Fibroblast of skin of back (primary cell): ENCODE measurements at regions not wholly inside any gene's neighbourhood (a gene's known extent, or its start where the extent isn't known, plus 50 kb on each side); places are given as distances from the start of the nearest gene placed in this dataset.

ENCODE experiments used
- DNase-seq: peaks from one replicate; pipeline ENCODE4 v3.0.0-alpha.2; 2013

GRCh38 chr12:75589801-75590200, 78.4 kb upstream of the KRR1 start:
- DNase-seq = no peak

DNA sequence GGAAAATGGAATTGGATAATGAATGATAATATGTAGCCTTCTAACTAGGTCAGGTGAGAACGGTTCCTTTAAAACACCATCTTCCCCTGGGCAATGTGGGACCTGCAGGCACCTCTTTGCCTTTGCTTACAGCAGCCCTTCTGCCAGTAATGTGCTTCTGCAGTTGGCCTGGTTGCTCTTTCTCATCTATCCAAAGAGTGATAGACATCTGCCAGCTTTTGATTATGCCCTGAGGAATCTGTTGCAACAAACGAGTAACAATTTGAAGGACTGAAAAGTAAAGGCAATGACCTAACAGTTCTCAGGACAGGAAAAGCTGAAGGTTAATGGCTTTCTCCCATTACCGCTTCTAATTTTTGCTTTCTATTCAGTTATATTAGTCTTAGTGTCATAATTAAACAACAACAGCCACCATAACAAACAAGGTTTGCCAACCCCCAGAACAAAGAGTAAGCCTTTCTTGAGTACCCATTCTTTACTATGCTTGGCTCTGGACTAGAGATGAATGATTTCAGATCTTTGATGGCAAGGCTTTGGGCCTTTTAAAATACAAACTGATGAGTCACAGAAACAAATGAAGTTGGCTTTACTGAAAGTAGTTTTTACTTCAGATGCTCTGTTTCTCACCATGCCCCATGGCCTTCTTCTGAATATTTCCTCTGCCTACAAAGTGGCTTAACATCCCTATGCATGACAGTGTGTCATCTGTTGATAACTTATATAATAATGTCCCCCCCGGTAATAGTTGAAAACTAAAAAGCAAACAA, 76.1 kb upstream of the KRR1 start:
- peak; percentile 35 for DNase-seq

GRCh38 chr12:75585330-75585729, 73.9 kb upstream of the KRR1 start:
- DNase-seq = peak; percentile 97

DNA sequence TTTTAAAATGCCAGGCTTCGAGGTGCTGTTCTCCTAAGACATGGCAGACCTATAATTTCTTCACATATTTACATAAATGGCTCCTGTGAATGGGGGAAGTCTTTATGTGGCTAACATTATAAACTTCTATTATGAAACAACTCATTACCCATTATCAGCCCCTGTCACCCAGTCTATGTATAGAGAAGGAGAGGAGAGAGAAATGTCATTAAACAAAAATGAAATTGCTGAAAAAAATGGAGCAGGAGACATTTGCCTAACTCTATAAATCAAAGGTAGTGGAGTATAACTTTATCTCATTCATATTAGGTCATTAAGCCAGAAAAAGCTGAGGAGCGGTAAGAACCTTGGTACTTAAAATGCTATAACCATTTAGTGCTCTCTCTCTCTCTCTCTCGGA, 71.9 kb upstream of the KRR1 start:
- no peak for DNase-seq

GRCh38 chr12:75581515-75581914, 70.1 kb upstream of the KRR1 start:
- DNase-seq = no peak

DNA sequence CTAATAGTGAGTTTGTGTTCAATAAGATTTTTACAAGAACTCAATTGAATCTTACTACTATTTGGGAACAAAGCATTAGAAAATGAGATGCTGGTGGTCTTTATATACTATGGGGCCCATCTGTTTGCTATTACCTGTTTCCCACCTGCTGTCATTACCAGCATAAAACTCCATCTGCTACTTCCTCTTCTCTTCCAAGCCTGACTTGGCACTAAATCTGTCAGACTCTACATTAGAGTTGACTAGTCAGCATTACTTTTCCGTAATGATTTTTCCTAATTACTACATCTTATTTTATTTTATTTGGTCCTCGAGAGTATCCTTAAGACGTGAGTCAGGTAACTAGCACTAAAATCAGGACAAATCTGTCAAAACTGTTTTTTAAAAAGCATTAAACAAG, 68.1 kb upstream of the KRR1 start:
- DNase-seq = no peak

- DNase-seq = no peak
Measured at GRCh38 chr12:75578546-75578945, 67.1 kb upstream of the KRR1 start.

- no peak for DNase-seq
Measured at GRCh38 chr12:75577812-75578211, 66.4 kb upstream of the KRR1 start.

DNA sequence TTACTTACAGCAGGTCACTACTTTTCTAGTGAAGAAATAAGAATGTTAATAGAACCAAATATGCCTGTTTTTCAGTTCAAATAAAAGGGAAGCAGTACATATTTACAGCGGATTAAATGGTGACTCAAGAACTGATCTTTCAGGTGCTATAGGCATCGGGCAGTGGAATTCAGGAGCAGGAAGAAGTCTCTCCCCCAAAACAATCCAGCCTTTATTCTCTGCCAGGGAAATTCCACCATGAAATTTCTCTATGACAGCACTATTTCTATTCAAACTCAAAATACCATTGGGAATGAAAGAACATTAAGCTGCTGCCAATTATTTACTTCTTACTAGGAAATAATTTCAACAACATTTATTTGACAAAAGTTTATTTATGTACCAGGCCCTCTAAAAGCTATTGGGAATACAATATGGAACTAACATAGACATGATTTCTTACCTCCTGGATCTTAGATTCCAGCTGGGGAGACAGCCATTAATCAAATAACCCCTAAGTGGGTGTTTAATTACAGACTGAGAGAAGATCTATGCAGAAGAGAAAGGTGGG, 60.3 kb upstream of the KRR1 start:
- no peak for DNase-seq

GRCh38 chr12:75571204-75571603, 59.8 kb upstream of the KRR1 start:
- no peak for DNase-seq

- DNase-seq = no peak
Measured at GRCh38 chr12:75568801-75569200, 57.4 kb upstream of the KRR1 start.

- no peak for DNase-seq
Measured at GRCh38 chr12:75568393-75568792, 57.0 kb upstream of the KRR1 start.

DNA sequence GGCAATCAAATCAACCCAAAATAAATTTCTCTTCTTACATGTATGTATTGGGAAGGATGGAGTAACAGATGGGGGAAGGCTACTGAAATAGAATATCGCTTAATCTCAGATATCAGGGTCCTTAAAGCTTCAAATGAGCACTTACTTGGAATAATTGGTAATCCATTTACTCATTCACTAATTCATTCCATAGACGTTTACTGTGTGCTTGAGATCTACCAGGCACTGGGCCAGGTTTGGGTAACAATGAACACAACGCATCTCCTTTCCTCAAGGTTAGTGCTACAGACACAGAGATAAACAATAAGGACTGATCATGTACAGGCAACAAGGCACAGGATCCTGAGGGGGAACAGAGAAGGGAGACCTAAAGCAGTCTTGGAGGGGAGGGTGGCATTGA, 54.4 kb upstream of the KRR1 start:
- no peak for DNase-seq

DNA sequence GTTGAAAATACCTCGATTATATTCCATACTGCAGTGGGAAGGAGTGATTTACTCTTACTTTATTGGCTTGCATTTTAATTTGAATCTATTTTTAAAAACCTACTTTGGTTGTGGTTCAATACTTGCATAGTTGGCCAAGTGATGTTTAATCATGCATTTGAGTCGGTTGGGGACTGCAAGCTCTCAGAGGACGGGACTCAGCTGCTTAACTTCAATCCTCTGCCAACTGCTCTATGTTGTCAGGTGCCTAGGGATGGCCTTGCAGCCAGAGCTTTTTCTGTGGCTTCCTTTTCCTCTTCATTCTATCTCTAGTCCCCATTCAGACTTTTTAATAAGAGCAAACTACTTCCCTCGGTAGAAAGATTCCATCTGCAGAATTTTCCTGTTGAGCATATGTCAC, 53.4 kb upstream of the KRR1 start:
- no peak for DNase-seq

- no peak for DNase-seq
Measured at GRCh38 chr12:75564398-75564797, 53.0 kb upstream of the KRR1 start.

GRCh38 chr12:75563351-75563750, 51.9 kb upstream of the KRR1 start:
- DNase-seq = no peak

GRCh38 chr12:75561921-75562320, 50.5 kb upstream of the KRR1 start:
- DNase-seq = no peak
